ENCODE measurements at regions not wholly inside any gene's neighbourhood (a gene's known extent, or its start where the extent isn't known, plus 50 kb on each side); places are given as distances from the start of the nearest gene placed in this dataset.

DNA sequence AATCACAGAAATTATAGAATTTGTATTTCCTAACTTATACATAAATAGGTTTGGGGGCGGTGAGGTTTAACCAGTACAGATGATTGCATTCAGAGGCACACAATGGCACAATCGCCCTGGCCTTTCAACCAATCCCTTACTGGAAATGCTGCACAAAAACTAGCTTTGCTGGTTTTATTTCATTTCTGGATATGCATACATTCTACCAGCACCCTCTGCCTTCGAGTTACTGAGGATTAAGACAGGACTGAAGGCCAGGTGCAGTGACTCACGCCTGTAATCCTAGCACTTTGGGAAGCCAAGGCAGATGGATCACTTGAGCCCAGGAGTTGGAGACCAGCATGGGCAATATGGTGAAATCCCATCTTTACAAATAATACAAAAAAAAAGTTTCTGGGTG lies 336.1 kb downstream of the ARRDC4 start:
- no peak for DNase-seq (ENCODE audit: low spot score)
- H3K9me3 ChIP-seq (ENCODE audit: low read length): no peaks in the 10 kb centered on the region
- H3K4me2 ChIP-seq (ENCODE audit: low read length): no peak overlapping the region
- no peaks in the 10 kb centered on the region for H3K9me2 ChIP-seq (ENCODE audit: insufficient read depth, low read length)
- no TSS peak for BruUV-seq (replicated peaks)
- H3K36me3 ChIP-seq (ENCODE audit: insufficient read depth, low read length): no peaks in the 10 kb centered on the region
- no peaks in the 10 kb centered on the region for H3K79me2 ChIP-seq (ENCODE audit: insufficient read depth, low read depth, low read length)
- no peak overlapping the region for H3K4me3 ChIP-seq (ENCODE audit: low read depth, low read length, poor library complexity, severe bottlenecking)
- no peaks in the 10 kb centered on the region for H3K4me1 ChIP-seq (ENCODE audit: insufficient read depth, low read length, poor library complexity, severe bottlenecking)
- ChIA-PET POLR2A (no interaction called here), CTCF (ENCODE audit: unreplicated experiment) (no interaction called here)
- intact Hi-C loops (cut with micrococcal nuclease; ENCODE audit: unreplicated experiment): no loop called here
- H3K27ac ChIP-seq (ENCODE audit: low read depth, low read length, poor library complexity, severe bottlenecking): no peak overlapping the region
- H2AFZ ChIP-seq (ENCODE audit: low read length): no peak overlapping the region
- TF ChIP-seq, protein P1, sequence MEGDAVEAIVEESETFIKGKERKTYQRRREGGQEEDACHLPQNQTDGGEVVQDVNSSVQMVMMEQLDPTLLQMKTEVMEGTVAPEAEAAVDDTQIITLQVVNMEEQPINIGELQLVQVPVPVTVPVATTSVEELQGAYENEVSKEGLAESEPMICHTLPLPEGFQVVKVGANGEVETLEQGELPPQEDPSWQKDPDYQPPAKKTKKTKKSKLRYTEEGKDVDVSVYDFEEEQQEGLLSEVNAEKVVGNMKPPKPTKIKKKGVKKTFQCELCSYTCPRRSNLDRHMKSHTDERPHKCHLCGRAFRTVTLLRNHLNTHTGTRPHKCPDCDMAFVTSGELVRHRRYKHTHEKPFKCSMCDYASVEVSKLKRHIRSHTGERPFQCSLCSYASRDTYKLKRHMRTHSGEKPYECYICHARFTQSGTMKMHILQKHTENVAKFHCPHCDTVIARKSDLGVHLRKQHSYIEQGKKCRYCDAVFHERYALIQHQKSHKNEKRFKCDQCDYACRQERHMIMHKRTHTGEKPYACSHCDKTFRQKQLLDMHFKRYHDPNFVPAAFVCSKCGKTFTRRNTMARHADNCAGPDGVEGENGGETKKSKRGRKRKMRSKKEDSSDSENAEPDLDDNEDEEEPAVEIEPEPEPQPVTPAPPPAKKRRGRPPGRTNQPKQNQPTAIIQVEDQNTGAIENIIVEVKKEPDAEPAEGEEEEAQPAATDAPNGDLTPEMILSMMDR (conservative IDR thresholded peaks at IDR 0.05; ENCODE audit: low read length): no peak
- TF ChIP-seq EZH2phosphoT487 (IDR thresholded peaks at IDR 0.05; ENCODE audit: borderline replicate concordance, low read depth, low read length): no peak
- H4K20me1 ChIP-seq (ENCODE audit: insufficient read depth, low read length): no peaks in the 10 kb centered on the region

DNA sequence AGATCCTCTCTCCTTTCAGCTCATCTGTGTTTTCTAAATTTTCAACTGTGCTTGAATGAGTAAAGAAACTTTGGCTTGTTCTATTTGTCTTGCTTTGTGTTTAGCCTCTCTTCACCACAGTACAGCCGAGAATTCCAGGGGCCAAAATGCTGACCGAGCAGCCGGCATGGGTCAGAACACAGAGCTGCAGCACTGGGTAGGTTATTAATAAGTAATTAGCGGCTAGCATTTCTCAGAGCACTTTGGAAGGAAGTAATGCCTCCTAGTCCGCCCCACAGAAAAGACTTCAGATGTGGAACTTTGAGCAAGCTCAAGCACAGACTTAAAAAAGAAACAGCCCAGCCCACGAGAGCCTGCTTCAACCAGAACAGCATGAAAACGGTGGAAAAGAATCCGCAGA lies 343.9 kb downstream of the ARRDC4 start:
- Histone ChIP-seq H2AFZ (ENCODE audit: low read length) (no peak overlapping the region), H3K4me3 (ENCODE audit: low read depth, low read length, poor library complexity, severe bottlenecking) (no peak overlapping the region), H3K4me2 (ENCODE audit: low read length) (no peak overlapping the region), H3K79me2 (ENCODE audit: insufficient read depth, low read depth, low read length) (no peaks in the 10 kb centered on the region), H3K9me2 (ENCODE audit: insufficient read depth, low read length) (no peaks in the 10 kb centered on the region), H3K9me3 (ENCODE audit: low read length) (no peaks in the 10 kb centered on the region), H3K4me1 (ENCODE audit: insufficient read depth, low read length, poor library complexity, severe bottlenecking) (no peaks in the 10 kb centered on the region), H3K36me3 (ENCODE audit: insufficient read depth, low read length) (no peaks in the 10 kb centered on the region), H3K27ac (ENCODE audit: low read depth, low read length, poor library complexity, severe bottlenecking) (no peak overlapping the region), H4K20me1 (ENCODE audit: insufficient read depth, low read length) (no peaks in the 10 kb centered on the region)
- CTCF ChIA-PET (ENCODE audit: unreplicated experiment): no interaction called here
- POLR2A ChIA-PET: no interaction called here
- TF ChIP-seq EZH2phosphoT487 (IDR thresholded peaks at IDR 0.05; ENCODE audit: borderline replicate concordance, low read depth, low read length): no peak
- TF ChIP-seq, protein P1 (conservative IDR thresholded peaks at IDR 0.05; ENCODE audit: low read length): no peak
- DNase-seq (ENCODE audit: low spot score): no peak
- BruUV-seq (replicated peaks): no TSS peak
- intact Hi-C loops (cut with micrococcal nuclease; ENCODE audit: unreplicated experiment): no loop called here

DNA sequence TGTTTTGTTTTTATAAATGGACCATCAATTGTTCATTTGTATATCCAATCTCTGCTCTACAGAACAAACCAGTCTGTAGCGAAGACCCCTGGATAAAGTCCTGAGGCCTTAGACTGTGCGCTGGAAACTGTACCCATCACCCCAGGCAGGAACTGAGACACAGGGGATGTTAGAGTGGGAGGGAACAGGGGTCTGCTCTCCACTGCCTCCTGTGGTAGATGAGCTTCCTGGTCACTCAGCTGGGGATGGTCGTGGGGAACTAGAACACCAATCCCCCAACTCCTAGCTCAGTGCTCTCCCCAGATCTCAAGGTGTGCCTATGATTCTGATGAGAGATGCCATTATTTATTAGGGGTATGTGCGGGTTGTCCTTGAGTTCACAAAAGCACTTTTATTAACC lies 340.2 kb upstream of the IGF1R start:
- CTCF ChIA-PET (ENCODE audit: unreplicated experiment): no interaction called here
- intact Hi-C loops (cut with micrococcal nuclease; ENCODE audit: unreplicated experiment): no loop called here
- TF ChIP-seq EZH2phosphoT487 (IDR thresholded peaks at IDR 0.05; ENCODE audit: borderline replicate concordance, low read depth, low read length): no peak
- TF ChIP-seq, protein P1 (conservative IDR thresholded peaks at IDR 0.05; ENCODE audit: low read length): no peak

More for the DNA sequence above, 340.2 kb upstream of the IGF1R start:
- H3K27ac ChIP-seq (ENCODE audit: low read depth, low read length, poor library complexity, severe bottlenecking): no peak overlapping the region
- H3K4me2 ChIP-seq (ENCODE audit: low read length): no peak overlapping the region
- H4K20me1 ChIP-seq (ENCODE audit: insufficient read depth, low read length): no peaks in the 10 kb centered on the region
- H3K9me3 ChIP-seq (ENCODE audit: low read length): no peaks in the 10 kb centered on the region
- H3K4me1 ChIP-seq (ENCODE audit: insufficient read depth, low read length, poor library complexity, severe bottlenecking): no peaks in the 10 kb centered on the region
- no peak overlapping the region for H3K4me3 ChIP-seq (ENCODE audit: low read depth, low read length, poor library complexity, severe bottlenecking)
- no peaks in the 10 kb centered on the region for H3K9me2 ChIP-seq (ENCODE audit: insufficient read depth, low read length)
- no peaks in the 10 kb centered on the region for H3K36me3 ChIP-seq (ENCODE audit: insufficient read depth, low read length)
- POLR2A ChIA-PET: interaction anchor here (0.7 kb wide), 1 partner anchor 1809 kb away, joined by 3 read pairs; no protein-coding TSS in a partner anchor
- no peaks in the 10 kb centered on the region for H3K79me2 ChIP-seq (ENCODE audit: insufficient read depth, low read depth, low read length)
- H2AFZ ChIP-seq (ENCODE audit: low read length): no peak overlapping the region
- BruUV-seq (replicated peaks): no TSS peak
- DNase-seq (ENCODE audit: low spot score): peak; percentile 1
